DMS 273 (cell line): ENCODE measurements at regions not wholly inside any gene's neighbourhood (a gene's known extent, or its start where the extent isn't known, plus 50 kb on each side); places are given as distances from the start of the nearest gene placed in this dataset.

Experiments used
- DNase-seq: peaks from one replicate; lab custom pipeline; 2025; ENCODE audit not compliant: unreplicated experiment; lab: John Stamatoyannopoulos, UW

GRCh38 chr18:26745288-26746181 is 120.0 kb downstream of the AQP4 start:
- no peak for DNase-seq

- no peak for DNase-seq
Measured at GRCh38 chr18:26741758-26742157, 123.7 kb downstream of the AQP4 start.

GRCh38 chr18:26741048-26741447 is 124.5 kb downstream of the AQP4 start:
- DNase-seq: no peak

- no peak for DNase-seq
Measured at GRCh38 chr18:26740396-26740795, 125.1 kb downstream of the AQP4 start.

- no peak for DNase-seq
Measured at GRCh38 chr18:26738706-26739105, 126.8 kb downstream of the AQP4 start.

- no peak for DNase-seq
Measured at GRCh38 chr18:26736301-26736700, 129.2 kb downstream of the AQP4 start.

- no peak for DNase-seq
Measured at GRCh38 chr18:26734760-26735159, 130.7 kb downstream of the AQP4 start.

- DNase-seq: no peak
Measured at GRCh38 chr18:26729449-26729848, 136.1 kb downstream of the AQP4 start.

- no peak for DNase-seq
Measured at GRCh38 chr18:26729008-26729407, 136.5 kb downstream of the AQP4 start.

- no peak for DNase-seq
Measured at GRCh38 chr18:26723981-26724380, 141.5 kb downstream of the AQP4 start.

- DNase-seq: no peak
Measured at GRCh38 chr18:26722565-26722931, 143.0 kb downstream of the AQP4 start.

GRCh38 chr18:26721854-26722564 is 143.5 kb downstream of the AQP4 start:
- no peak for DNase-seq

GRCh38 chr18:26719896-26720295 is 145.6 kb downstream of the AQP4 start:
- DNase-seq: no peak

GRCh38 chr18:26717123-26717719 is 148.3 kb downstream of the AQP4 start:
- DNase-seq: no peak

GRCh38 chr18:26714739-26715138 is 150.8 kb downstream of the AQP4 start:
- no peak for DNase-seq

GRCh38 chr18:26711756-26712155 is 153.8 kb downstream of the AQP4 start:
- no peak for DNase-seq

GRCh38 chr18:26710470-26711096 is 154.9 kb downstream of the AQP4 start:
- no peak for DNase-seq

- no peak for DNase-seq
Measured at GRCh38 chr18:26709897-26710296, 155.6 kb downstream of the AQP4 start.

GRCh38 chr18:26708806-26709716 is 156.4 kb downstream of the AQP4 start:
- no peak for DNase-seq

GRCh38 chr18:26706911-26707351 is 158.6 kb downstream of the AQP4 start:
- no peak for DNase-seq
